PC-3 (cell line): ENCODE measurements at regions not wholly inside any gene's neighbourhood (a gene's known extent, or its start where the extent isn't known, plus 50 kb on each side); places are given as distances from the start of the nearest gene placed in this dataset.

ENCODE experiments used
- ATAC-seq: fragments of 200-7000 bp; cut with Tn5 transposase; 2 replicates; pipeline ENCODE4 v1.9.1; 2020; ENCODE audit warnings: mild to moderate bottlenecking, moderate library complexity
- BruUV-seq: library from RNA; stranded (reverse); fragments of 400-500 nt; replicated peaks from 2 replicates; lab custom pipeline; 2021; lab: Mats Ljungman, UMichigan
- CTCF ChIA-PET: fragments of 300-600 bp; sonication (Branson Sonifier 250); formaldehyde crosslinking; loops from one replicate; lab custom pipeline; 2022; ENCODE audit warnings: antibody characterized with exemption; lab: Charles Lee
- POLR2A ChIA-PET: fragments of 300-600 bp; sonication (Branson Sonifier 250); formaldehyde crosslinking; loops from one replicate; lab custom pipeline; 2022; ENCODE audit warnings: antibody characterized with exemption; ENCODE audit not compliant: unreplicated experiment; lab: Charles Lee
- DNase-seq: peaks from one replicate; pipeline ENCODE4 v3.0.0-alpha.2; 2015
- H2AFZ ChIP-seq: fragments of 300-600 bp; sonication (generic); 2 replicates; pipeline ENCODE4 v1.6.0; 2016; ENCODE audit warnings: antibody characterized with exemption, low read length
- H3F3A ChIP-seq: fragments of 300-600 bp; sonication (generic); one replicate; pipeline ENCODE4 v1.6.0; 2017; ENCODE audit warnings: antibody characterized with exemption, low read length, control low read depth, mild to moderate bottlenecking; ENCODE audit not compliant: unreplicated experiment
- H3K27ac ChIP-seq: fragments of 300-600 bp; sonication (generic); 2 replicates; pipeline ENCODE4 v1.5.1; 2016; ENCODE audit warnings: mild to moderate bottlenecking, low read length
- H3K27me3 ChIP-seq: fragments of 300-600 bp; sonication (generic); 2 replicates; pipeline ENCODE4 v1.6.1; 2016; ENCODE audit warnings: low read length, mixed read lengths
- H3K36me3 ChIP-seq: fragments of 300-600 bp; sonication (generic); 2 replicates; pipeline ENCODE4 v1.6.1; 2016; ENCODE audit warnings: low read depth, mixed run types, low read length, mixed read lengths
- H3K4me1 ChIP-seq: fragments of 300-600 bp; sonication (generic); 2 replicates; pipeline ENCODE4 v1.5.1; 2016; ENCODE audit warnings: low read length; ENCODE audit not compliant: insufficient read depth
- H3K4me2 ChIP-seq: fragments of 300-600 bp; sonication (generic); 2 replicates; pipeline ENCODE4 v1.6.0; 2016; ENCODE audit warnings: low read length
- H3K4me3 ChIP-seq: fragments of 300-600 bp; sonication (generic); 2 replicates; pipeline ENCODE4 v1.5.1; 2016; ENCODE audit warnings: mild to moderate bottlenecking, low read length, mixed read lengths
- H3K79me2 ChIP-seq: fragments of 300-600 bp; sonication (generic); 2 replicates; pipeline ENCODE4 v1.6.1; 2017; ENCODE audit warnings: low read length, mixed read lengths
- H3K9ac ChIP-seq: fragments of 300-600 bp; sonication (generic); 2 replicates; pipeline ENCODE4 v1.6.0; 2016; ENCODE audit warnings: mild to moderate bottlenecking, low read length
- H3K9me2 ChIP-seq: fragments of 300-600 bp; sonication (generic); replicated peaks from 2 replicates; pipeline ENCODE4 v1.6.1; 2016; ENCODE audit warnings: mixed run types, low read length, mixed read lengths
- H3K9me3 ChIP-seq: fragments of 300-600 bp; sonication (generic); 2 replicates; pipeline ENCODE4 v1.6.1; 2016; ENCODE audit warnings: low read length, mixed read lengths
- H4K20me1 ChIP-seq: fragments of 300-600 bp; sonication (generic); 2 replicates; pipeline ENCODE4 v1.6.1; 2016; ENCODE audit warnings: low read length, mixed read lengths
- CTCF ChIP-seq: fragments of 300-600 bp; sonication (generic); conservative IDR thresholded peaks from 2 replicates; pipeline ENCODE4 v1.5.1; 2017; ENCODE audit warnings: antibody characterized with exemption, low read depth, mild to moderate bottlenecking, low read length
- EZH2 ChIP-seq: fragments of 300-600 bp; sonication (generic); IDR thresholded peaks from one replicate; pipeline ENCODE4 v1.6.1; 2017; ENCODE audit warnings: antibody characterized with exemption, mild to moderate bottlenecking, low read length; ENCODE audit not compliant: unreplicated experiment
- EZH2phosphoT487 ChIP-seq: fragments of 300-600 bp; sonication (generic); IDR thresholded peaks from 2 replicates; pipeline ENCODE4 v1.6.1; 2018; ENCODE audit warnings: mild to moderate bottlenecking, antibody characterized with exemption, low read length, borderline replicate concordance
- intact Hi-C: fragments of 100-400 bp; cut with micrococcal nuclease; formaldehyde crosslinking; loops from 2 replicates; pipeline ENCODE4 v1.9.0; 2023

GRCh38 chr13:76470991-76471390 is 415.2 kb downstream of the KCTD12 start:
- Histone ChIP-seq H3K79me2 (no peaks in the 10 kb centered on the region), H2AFZ (no peak overlapping the region), H3K4me3 (no peak overlapping the region), H3F3A (no peaks in the 10 kb centered on the region), H3K9me2 (no peaks in the 10 kb centered on the region), H3K4me2 (no peak overlapping the region), H3K36me3 (no peaks in the 10 kb centered on the region), H3K9ac (no peak overlapping the region), H3K27ac (no peak overlapping the region), H4K20me1 (no peaks in the 10 kb centered on the region), H3K9me3 (no peaks in the 10 kb centered on the region), H3K4me1 (no peaks in the 10 kb centered on the region), H3K27me3 (no peaks in the 10 kb centered on the region)
- no peak for ATAC-seq
- ChIA-PET CTCF (no interaction called here), POLR2A (no interaction called here)
- DNase-seq: no peak
- TF ChIP-seq CTCF (no peak), EZH2 (no peak), EZH2phosphoT487 (no peak)
- intact Hi-C loops: loop anchor here (5.0 kb wide), 2 partner anchors 454 to 784 kb away; no protein-coding TSS in a partner anchor
- no TSS peak for BruUV-seq

DNA sequence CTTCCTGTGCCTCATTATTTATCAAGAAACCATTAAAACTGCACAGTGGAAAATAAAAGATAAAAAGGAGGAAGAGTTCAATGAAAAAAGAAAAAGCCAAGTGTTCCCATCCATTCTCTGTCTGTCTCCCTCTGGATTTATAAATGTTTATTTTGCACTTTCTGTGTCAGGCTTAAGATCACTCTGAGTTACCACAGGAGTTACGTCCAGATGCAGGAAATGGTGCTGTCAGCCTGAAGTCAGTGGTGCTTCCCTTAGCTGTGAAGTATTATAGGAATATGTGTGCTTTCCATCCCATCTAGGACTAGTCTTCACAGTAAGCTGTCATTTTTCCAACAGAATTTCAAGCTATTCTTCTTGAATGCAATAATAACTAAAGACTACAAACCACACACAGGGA is 420.2 kb downstream of the KCTD12 start:
- intact Hi-C loops: no loop called here
- no peak for ATAC-seq
- TF ChIP-seq EZH2phosphoT487 (no peak), EZH2 (no peak), CTCF (no peak)
- Histone ChIP-seq H3K27ac (no peak overlapping the region), H2AFZ (no peak overlapping the region), H4K20me1 (no peaks in the 10 kb centered on the region), H3K4me3 (no peak overlapping the region), H3K79me2 (no peaks in the 10 kb centered on the region), H3K4me2 (no peak overlapping the region), H3K27me3 (no peaks in the 10 kb centered on the region), H3K36me3 (no peaks in the 10 kb centered on the region), H3F3A (no peaks in the 10 kb centered on the region), H3K9ac (no peak overlapping the region), H3K9me2 (no peaks in the 10 kb centered on the region), H3K4me1 (peaks cover 8% of the 10 kb centered on the region; the same call in 1 of the 2 replicates), H3K9me3 (no peaks in the 10 kb centered on the region)
- no peak for DNase-seq
- no TSS peak for BruUV-seq
- CTCF ChIA-PET: no interaction called here
- POLR2A ChIA-PET: no interaction called here

GRCh38 chr13:76463314-76463713 is 422.9 kb downstream of the KCTD12 start:
- Histone ChIP-seq H3K27me3 (no peaks in the 10 kb centered on the region), H3K9me3 (no peaks in the 10 kb centered on the region), H3K9ac (no peak overlapping the region), H3K4me2 (no peak overlapping the region), H3K4me3 (no peak overlapping the region), H3K27ac (no peak overlapping the region), H3K9me2 (no peaks in the 10 kb centered on the region), H4K20me1 (no peaks in the 10 kb centered on the region), H3K79me2 (no peaks in the 10 kb centered on the region), H3K36me3 (no peaks in the 10 kb centered on the region), H3F3A (no peaks in the 10 kb centered on the region), H2AFZ (no peak overlapping the region), H3K4me1 (peaks cover 8% of the 10 kb centered on the region; the same call in 1 of the 2 replicates)
- DNase-seq (peak; percentile 69), ATAC-seq (peak; percentile 87)
- no TSS peak for BruUV-seq
- intact Hi-C loops: no loop called here
- TF ChIP-seq EZH2phosphoT487 (no peak), EZH2 (no peak), CTCF (no peak)
- CTCF ChIA-PET: no interaction called here
- POLR2A ChIA-PET: no interaction called here
